HepG2 (cell line): ENCODE measurements at regions not wholly inside any gene's neighbourhood (a gene's known extent, or its start where the extent isn't known, plus 50 kb on each side); places are given as distances from the start of the nearest gene placed in this dataset.

Experiments used
- ATAC-seq: fragments of 200-7000 bp; cut with Tn5 transposase; 3 replicates; pipeline ENCODE4 v1.9.1; 2020; ENCODE audit warnings: mild to moderate bottlenecking, moderate library complexity
- BruUV-seq: library from RNA; stranded (reverse); fragments of 400-500 nt; replicated peaks from 2 replicates; lab custom pipeline; 2021; lab: Mats Ljungman, UMichigan
- CTCF ChIA-PET: fragments of 300-600 bp; formaldehyde crosslinking; extraction: SDS; loops from one replicate; lab custom pipeline; 2021; ENCODE audit warnings: low total read pairs, inconsistent platforms, low intra/inter-chr PET ratio; lab: Yijun Ruan, JAX
- POLR2A ChIA-PET: fragments of 350-600 bp; sonication (Branson Sonifier 250); formaldehyde crosslinking; loops from one replicate; lab custom pipeline; 2020; ENCODE audit warnings: antibody characterized with exemption, inconsistent platforms; lab: Yijun Ruan, JAX
- DNase-seq: peaks from one replicate; pipeline ENCODE4 v3.0.0-alpha.2; 2015; ENCODE audit warnings: low spot score
- FAIRE-seq: peaks from 3 replicates; lab custom pipeline; 2011; peaks lifted over from hg19 to GRCh38; lab: Jason Lieb, UNC
- H2AFZ ChIP-seq: one replicate; pipeline ENCODE4 v1.6.1; 2011; ENCODE audit warnings: low read length, inconsistent platforms
- H3K27ac ChIP-seq: fragments of 300-600 bp; 3 replicates; pipeline ENCODE4 v1.8.0; 2011; ENCODE audit warnings: mixed run types, mild to moderate bottlenecking, mixed read lengths, low read length, inconsistent platforms; ENCODE audit not compliant: insufficient read depth; ENCODE audit errors: extremely low read length
- H3K27me3 ChIP-seq, 2 experiments: fragments of 200-600 bp in 1 of 2; 2 replicates in 1 of 2; 3 replicates in 1 of 2; pipeline versions ENCODE4 v1.6.0 to v1.8.0; 2011; ENCODE audit warnings: low read length in 2 of 2, mild to moderate bottlenecking in 2 of 2, moderate library complexity in 2 of 2, inconsistent platforms in 1 of 2; ENCODE audit not compliant: insufficient read depth in 2 of 2, control insufficient read depth in 1 of 2
- H3K36me3 ChIP-seq, 2 experiments: fragments of 200-600 bp in 1 of 2; replicated peaks in 1 of 2; 2 replicates in 1 of 2; 3 replicates in 1 of 2; pipeline versions ENCODE4 v1.5.1 to v1.8.0; 2011; ENCODE audit warnings: low read length in 2 of 2, inconsistent platforms in 1 of 2; ENCODE audit not compliant: insufficient read depth in 2 of 2, control insufficient read depth in 1 of 2
- H3K4me1 ChIP-seq: 2 replicates; pipeline ENCODE4 v1.5.1; 2012; ENCODE audit warnings: low read length, inconsistent platforms; ENCODE audit not compliant: insufficient read depth
- H3K4me2 ChIP-seq: 2 replicates; pipeline ENCODE4 v1.6.0; 2011; ENCODE audit warnings: low read depth, low read length, inconsistent platforms
- H3K4me3 ChIP-seq, 3 experiments: fragments of 200-600 bp in 1 of 3; sonication (generic), shearing (Covaris generic) in 1 of 3; replicated peaks in 1 of 3; 2 replicates each; pipeline ENCODE4 v1.5.1; 2011 to 2016; ENCODE audit warnings: low read length in 3 of 3, inconsistent platforms in 2 of 3, low read depth in 2 of 3, mild to moderate bottlenecking in 2 of 3, control low read depth in 1 of 3, mixed read lengths in 1 of 3; ENCODE audit not compliant: insufficient read depth in 1 of 3
- H3K79me2 ChIP-seq: one replicate; pipeline ENCODE4 v1.6.1; 2011; ENCODE audit warnings: low read length, inconsistent platforms; ENCODE audit not compliant: insufficient read depth
- H3K9ac ChIP-seq: 2 replicates; pipeline ENCODE4 v1.6.0; 2011; ENCODE audit warnings: mild to moderate bottlenecking, low read depth, low read length, inconsistent platforms; ENCODE audit not compliant: insufficient read depth
- H3K9me3 ChIP-seq: 2 replicates; pipeline ENCODE4 v1.5.1; 2012; ENCODE audit warnings: mild to moderate bottlenecking, low read length
- H4K20me1 ChIP-seq: 2 replicates; pipeline ENCODE4 v1.6.0; 2011; ENCODE audit warnings: inconsistent platforms, mild to moderate bottlenecking, low read length, moderate library complexity; ENCODE audit not compliant: insufficient read depth
- AGO2 ChIP-seq: fragments of 200-400 bp; formaldehyde crosslinking; optimal IDR thresholded peaks from 2 replicates; pipeline ENCODE3; 2017; ENCODE audit warnings: mild to moderate bottlenecking, low read depth, low read length, moderate library complexity
- ARNT ChIP-seq: fragments of 450-650 bp; IDR thresholded peaks from 2 replicates; pipeline ENCODE4 v1.6.1; 2017
- ATF6 ChIP-seq: sonication (generic); formaldehyde crosslinking; conservative IDR thresholded peaks from 2 replicates; pipeline ENCODE4 v1.4.0; 2020; ENCODE audit warnings: missing genetic modification reagents
- CREM ChIP-seq, 2 experiments: sonication (generic) in 1 of 2; formaldehyde crosslinking in 1 of 2; IDR thresholded peaks; 2 replicates each; pipeline versions ENCODE4 v1.4.0 to v1.6.1; 2016 to 2020; ENCODE audit warnings: antibody characterized with exemption in 1 of 2, mild to moderate bottlenecking in 1 of 2, missing genetic modification reagents in 1 of 2
- GABPA ChIP-seq, 2 experiments: IDR thresholded peaks; 2 replicates each; pipeline ENCODE4 v1.6.1; 2011 to 2016; ENCODE audit warnings: low read depth in 2 of 2, low read length in 1 of 2, missing biosample characterization in 1 of 2, missing genetic modification characterization in 1 of 2
- HIVEP1 ChIP-seq: sonication (generic); formaldehyde crosslinking; IDR thresholded peaks from 2 replicates; pipeline ENCODE4 v1.4.0; 2020; ENCODE audit warnings: mild to moderate bottlenecking, missing genetic modification reagents
- MXD1 ChIP-seq: sonication (generic); formaldehyde crosslinking; IDR thresholded peaks from 2 replicates; pipeline ENCODE4 v1.4.0; 2020; ENCODE audit warnings: mild to moderate bottlenecking, missing genetic modification reagents
- NCOA2 ChIP-seq: sonication (generic); formaldehyde crosslinking; IDR thresholded peaks from 2 replicates; pipeline ENCODE4 v1.8.0; 2022; ENCODE audit warnings: inconsistent platforms
- PHB2 ChIP-seq: fragments of 450-650 bp; IDR thresholded peaks from 2 replicates; pipeline ENCODE4 v1.6.1; 2018; ENCODE audit not compliant: partially characterized antibody
- XRCC5 ChIP-seq: fragments of 200-400 bp; formaldehyde crosslinking; optimal IDR thresholded peaks from 2 replicates; pipeline ENCODE3; 2017; ENCODE audit warnings: mild to moderate bottlenecking, low read length
- ZFP41 ChIP-seq: sonication (generic); formaldehyde crosslinking; IDR thresholded peaks from 2 replicates; pipeline ENCODE4 v1.4.0; 2020; ENCODE audit warnings: mild to moderate bottlenecking, missing genetic modification reagents, borderline replicate concordance
- ZNF143 ChIP-seq: sonication (generic); formaldehyde crosslinking; IDR thresholded peaks from 2 replicates; pipeline ENCODE4 v1.4.0; 2020; ENCODE audit warnings: missing genetic modification reagents
- WGBS: methylation state at CpG from one replicate; pipeline ENCODE4 v1.1.6; 2017; ENCODE audit warnings: low lambda C conversion rate; 5-methylcytosine and 5-hydroxymethylcytosine counted together
- in situ Hi-C: cut with HindIII; loops from 2 replicates; pipeline ENCODE4 v1.10.0; 2017; ENCODE audit warnings: low pct_unique_long_range_greater_than_20kb; ENCODE audit not compliant: extremely low pct_ligation_motif_present
- intact Hi-C: fragments of 100-400 bp; cut with micrococcal nuclease; formaldehyde crosslinking; loops from one replicate; pipeline ENCODE4 v1.10.0; 2022; ENCODE audit not compliant: unreplicated experiment
- TF ChIP-seq, protein P1 (sequence below): IDR thresholded peaks from 2 replicates; pipeline ENCODE4 v1.6.1; 2016; ENCODE audit warnings: low read depth, borderline replicate concordance
- TF ChIP-seq, protein P2 (sequence below): IDR thresholded peaks from 2 replicates; pipeline ENCODE4 v1.6.1; 2016; ENCODE audit warnings: missing compliant biosample characterization, missing genetic modification reagents, borderline replicate concordance

GRCh38 chr2:8453904-8454302 lies 228.0 kb upstream of the ID2 start:
- in situ Hi-C loops: no loop called here
- ChIA-PET POLR2A (no interaction called here), CTCF (no interaction called here)
- H3K27ac ChIP-seq: no peak overlapping the region
- no peaks in the 10 kb centered on the region for H3K79me2 ChIP-seq
- peaks cover 0 to 23% of the 10 kb centered on the region in 2 experiments; a peak in 3 of 5 replicates for H3K27me3 ChIP-seq
- DNase-seq (no peak), FAIRE-seq (no peak), ATAC-seq (no peak)
- H3K36me3 ChIP-seq: no peaks in the 10 kb centered on the region
- BruUV-seq: no TSS peak
- no peaks in the 10 kb centered on the region for H4K20me1 ChIP-seq
- intact Hi-C loops: no loop called here
- H2AFZ ChIP-seq: no peak overlapping the region
- TF ChIP-seq GABPA (IDR thresholded peaks at IDR 0.05; ENCODE audit: low read depth, low read length): no peak
- TF ChIP-seq GABPA (CRISPR knock-in tag; IDR thresholded peaks at IDR 0.05; ENCODE audit: low read depth): no peak
- TF ChIP-seq, protein P1, sequence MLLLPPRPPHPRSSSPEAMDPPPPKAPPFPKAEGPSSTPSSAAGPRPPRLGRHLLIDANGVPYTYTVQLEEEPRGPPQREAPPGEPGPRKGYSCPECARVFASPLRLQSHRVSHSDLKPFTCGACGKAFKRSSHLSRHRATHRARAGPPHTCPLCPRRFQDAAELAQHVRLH (CRISPR knock-in tag): no peak
- TF ChIP-seq, protein P2, sequence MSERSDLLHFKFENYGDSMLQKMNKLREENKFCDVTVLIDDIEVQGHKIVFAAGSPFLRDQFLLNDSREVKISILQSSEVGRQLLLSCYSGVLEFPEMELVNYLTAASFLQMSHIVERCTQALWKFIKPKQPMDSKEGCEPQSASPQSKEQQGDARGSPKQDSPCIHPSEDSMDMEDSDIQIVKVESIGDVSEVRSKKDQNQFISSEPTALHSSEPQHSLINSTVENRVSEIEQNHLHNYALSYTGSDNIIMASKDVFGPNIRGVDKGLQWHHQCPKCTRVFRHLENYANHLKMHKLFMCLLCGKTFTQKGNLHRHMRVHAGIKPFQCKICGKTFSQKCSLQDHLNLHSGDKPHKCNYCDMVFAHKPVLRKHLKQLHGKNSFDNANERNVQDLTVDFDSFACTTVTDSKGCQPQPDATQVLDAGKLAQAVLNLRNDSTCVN (CRISPR knock-in tag): no peak
- TF ChIP-seq PHB2: no peak
- no peak for TF ChIP-seq MXD1 (CRISPR knock-in tag)
- TF ChIP-seq NCOA2 (CRISPR knock-in tag): no peak
- no peak for TF ChIP-seq ZFP41 (CRISPR knock-in tag)
- TF ChIP-seq CREM (IDR thresholded peaks at IDR 0.05): no peak
- TF ChIP-seq CREM (CRISPR knock-in tag; IDR thresholded peaks at IDR 0.05): no peak
- TF ChIP-seq AGO2: no peak
- TF ChIP-seq ATF6: no peak
- TF ChIP-seq XRCC5: no peak
- no peak for TF ChIP-seq ARNT
- no peak for TF ChIP-seq HIVEP1 (CRISPR knock-in tag)
- TF ChIP-seq ZNF143 (CRISPR knock-in tag): no peak
- no peaks in the 10 kb centered on the region for H3K4me1 ChIP-seq
- no peaks in the 10 kb centered on the region for H3K9me3 ChIP-seq
- H3K9ac ChIP-seq: no peak overlapping the region
- H3K4me3 ChIP-seq: no peak overlapping the region
- 82% methylated on average over 12 of the region's 12 CpGs for WGBS
- H3K4me2 ChIP-seq: no peak overlapping the region
